ENCODE measurements at regions not wholly inside any gene's neighbourhood (a gene's known extent, or its start where the extent isn't known, plus 50 kb on each side); places are given as distances from the start of the nearest gene placed in this dataset.

GRCh38 chr3:103060242-103060641 lies 625.4 kb downstream of the ZPLD1 start:
- Histone ChIP-seq H3K79me1 (ENCODE audit: insufficient read depth, low read depth, low read length, poor library complexity, severe bottlenecking) (no peaks in the 10 kb centered on the region), H3K56ac (ENCODE audit: insufficient read length, low read depth, low read length) (no peak overlapping the region), H3K18ac (ENCODE audit: insufficient read length, low read depth, low read length) (no peak overlapping the region), H2BK120ac (ENCODE audit: low read depth, low read length, poor library complexity, severe bottlenecking) (no peak overlapping the region), H2BK5ac (ENCODE audit: insufficient read length, low read length) (no peak overlapping the region), H4K91ac (ENCODE audit: insufficient read length, low read depth, low read length) (no peak overlapping the region), H4K20me1 (ENCODE audit: control insufficient read depth, insufficient read depth, insufficient read length) (no peaks in the 10 kb centered on the region), H2BK15ac (ENCODE audit: low read depth, low read length) (no peak overlapping the region), H3K27ac (ENCODE audit: insufficient read length, low read depth, low read length) (no peak overlapping the region), H2BK12ac (ENCODE audit: insufficient read length, low read depth, low read length) (no peak overlapping the region), H3K4ac (ENCODE audit: low read depth, low read length) (no peak overlapping the region), H3K14ac (ENCODE audit: insufficient read depth, low read length) (no peak overlapping the region), H2BK20ac (ENCODE audit: low read depth, low read length, poor library complexity, severe bottlenecking) (no peak overlapping the region), H3K79me2 (ENCODE audit: insufficient read depth, low read length) (no peaks in the 10 kb centered on the region), H3T11ph (ENCODE audit: low read length) (no peak overlapping the region), H3K4me1 (ENCODE audit: insufficient read depth, low read length) (no peaks in the 10 kb centered on the region), H2AFZ (ENCODE audit: low read length) (no peak overlapping the region), H4K5ac (ENCODE audit: insufficient read length, low read depth, low read length) (no peak overlapping the region), H3K23ac (ENCODE audit: insufficient read length, low read depth, low read length) (no peak overlapping the region), H3K9ac (ENCODE audit: extremely low read depth, insufficient read length, low read length) (no peak overlapping the region), H4K8ac (replicated peaks; ENCODE audit: insufficient read length, low read depth, low read length) (no peak overlapping the region), H3K27me3 (ENCODE audit: insufficient read depth, low read length) (no peaks in the 10 kb centered on the region), H3K23me2 (ENCODE audit: insufficient read length, low read depth, low read length, poor library complexity, severe bottlenecking) (no peaks in the 10 kb centered on the region), H3K9me3 (ENCODE audit: control insufficient read depth, low read depth, low read length) (no peaks in the 10 kb centered on the region), H3K4me2 (ENCODE audit: insufficient read depth, insufficient read length, low read length) (no peak overlapping the region), H2AK5ac (ENCODE audit: insufficient read length, low read length) (no peak overlapping the region)
- no peak for DNase-seq
- Mint-ChIP-seq H3K27ac (no peak overlapping the region), H3K4me3 (no peak overlapping the region), H3K27me3 (ENCODE audit: low read depth) (no peaks in the 10 kb centered on the region), H3K36me3 (ENCODE audit: insufficient read depth in 1 of 3, low read depth in 3 of 3) (no peaks in the 10 kb centered on the region), H3K9me3 (no peaks in the 10 kb centered on the region), H3K4me1 (peaks cover 3% of the 10 kb centered on the region in 2 experiments; a peak in 3 of 4 replicates)
- TF ChIP-seq, protein P1, sequence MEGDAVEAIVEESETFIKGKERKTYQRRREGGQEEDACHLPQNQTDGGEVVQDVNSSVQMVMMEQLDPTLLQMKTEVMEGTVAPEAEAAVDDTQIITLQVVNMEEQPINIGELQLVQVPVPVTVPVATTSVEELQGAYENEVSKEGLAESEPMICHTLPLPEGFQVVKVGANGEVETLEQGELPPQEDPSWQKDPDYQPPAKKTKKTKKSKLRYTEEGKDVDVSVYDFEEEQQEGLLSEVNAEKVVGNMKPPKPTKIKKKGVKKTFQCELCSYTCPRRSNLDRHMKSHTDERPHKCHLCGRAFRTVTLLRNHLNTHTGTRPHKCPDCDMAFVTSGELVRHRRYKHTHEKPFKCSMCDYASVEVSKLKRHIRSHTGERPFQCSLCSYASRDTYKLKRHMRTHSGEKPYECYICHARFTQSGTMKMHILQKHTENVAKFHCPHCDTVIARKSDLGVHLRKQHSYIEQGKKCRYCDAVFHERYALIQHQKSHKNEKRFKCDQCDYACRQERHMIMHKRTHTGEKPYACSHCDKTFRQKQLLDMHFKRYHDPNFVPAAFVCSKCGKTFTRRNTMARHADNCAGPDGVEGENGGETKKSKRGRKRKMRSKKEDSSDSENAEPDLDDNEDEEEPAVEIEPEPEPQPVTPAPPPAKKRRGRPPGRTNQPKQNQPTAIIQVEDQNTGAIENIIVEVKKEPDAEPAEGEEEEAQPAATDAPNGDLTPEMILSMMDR (conservative IDR thresholded peaks at IDR 0.05) = no peak
- WGBS (ENCODE audit: extremely low coverage, insufficient read length, low lambda C conversion rate) = no CpG with 5 or more reads among the region's 3 CpGs
